WTC11 (cell line): ENCODE measurements at regions not wholly inside any gene's neighbourhood (a gene's known extent, or its start where the extent isn't known, plus 50 kb on each side); places are given as distances from the start of the nearest gene placed in this dataset.

Source experiments
- ATAC-seq: fragments of 200-7000 bp; cut with Tn5 transposase; 2 replicates; pipeline ENCODE4 v1.10.0; 2021; ENCODE audit warnings: mild to moderate bottlenecking, moderate library complexity
- CTCF ChIA-PET: fragments of 300-600 bp; sonication (Branson Sonifier 250); formaldehyde crosslinking; loops from one replicate; lab custom pipeline; 2021; ENCODE audit warnings: antibody characterized with exemption; lab: Charles Lee
- POLR2A ChIA-PET: fragments of 350-600 bp; sonication (Branson Sonifier 250); formaldehyde crosslinking; loops from one replicate; lab custom pipeline; 2021; ENCODE audit warnings: antibody characterized with exemption; lab: Charles Lee
- DNase-seq: peaks from one replicate; pipeline ENCODE4 v3.0.0; 2021; ENCODE audit warnings: low spot score
- H3K27ac Mint-ChIP-seq: 2 replicates; pipeline ENCODE4 v1.8.0; 2021; ENCODE audit warnings: mixed read lengths
- H3K27me3 Mint-ChIP-seq: 2 replicates; pipeline ENCODE4 v1.8.0; 2021; ENCODE audit warnings: low read depth, mild to moderate bottlenecking, moderate library complexity, mixed read lengths
- H3K36me3 Mint-ChIP-seq: 2 replicates; pipeline ENCODE4 v1.8.0; 2021; ENCODE audit warnings: mixed read lengths
- H3K4me1 Mint-ChIP-seq: 2 replicates; pipeline ENCODE4 v1.8.0; 2022; ENCODE audit warnings: mixed read lengths
- H3K4me3 Mint-ChIP-seq: 2 replicates; pipeline ENCODE4 v1.8.0; 2021; ENCODE audit warnings: mild to moderate bottlenecking, moderate library complexity, mixed read lengths
- H3K9me3 Mint-ChIP-seq: 2 replicates; pipeline ENCODE4 v1.8.0; 2021; ENCODE audit warnings: mixed read lengths
- ATF6 ChIP-seq: sonication (generic); formaldehyde crosslinking; IDR thresholded peaks from 2 replicates; pipeline ENCODE4 v1.8.1; 2023; ENCODE audit warnings: mild to moderate bottlenecking, missing genetic modification reagents
- EMX1 ChIP-seq: fragments of 250-450 bp; sonication (Bioruptor Pico); IDR thresholded peaks from 2 replicates; pipeline ENCODE4 v1.8.0; 2021; ENCODE audit warnings: mild to moderate bottlenecking
- ERG ChIP-seq: fragments of 250-450 bp; sonication (Bioruptor Pico); IDR thresholded peaks from 2 replicates; pipeline ENCODE4 v1.8.0; 2021; ENCODE audit warnings: mild to moderate bottlenecking
- HMGA2 ChIP-seq: fragments of 250-450 bp; sonication (Bioruptor Pico); IDR thresholded peaks from 2 replicates; pipeline ENCODE4 v1.4.0; 2021; ENCODE audit warnings: mild to moderate bottlenecking, moderate library complexity
- KAT7 ChIP-seq: sonication (generic); formaldehyde crosslinking; IDR thresholded peaks from 2 replicates; pipeline ENCODE4 v1.8.1; 2023; ENCODE audit warnings: missing genetic modification reagents, mild to moderate bottlenecking, borderline replicate concordance
- NR2C2 ChIP-seq: sonication (generic); formaldehyde crosslinking; IDR thresholded peaks from 2 replicates; pipeline ENCODE4 v1.8.0; 2022; ENCODE audit warnings: mild to moderate bottlenecking, missing genetic modification reagents
- SOX15 ChIP-seq: fragments of 250-450 bp; sonication (Bioruptor Pico); IDR thresholded peaks from 2 replicates; pipeline ENCODE4 v1.9.0; 2021; ENCODE audit warnings: mild to moderate bottlenecking
- TP53 ChIP-seq: sonication (generic); formaldehyde crosslinking; IDR thresholded peaks from 2 replicates; pipeline ENCODE4 v1.8.1; 2023; ENCODE audit warnings: mild to moderate bottlenecking, missing genetic modification reagents
- ZNF396 ChIP-seq: fragments of 250-450 bp; sonication (Bioruptor Pico); IDR thresholded peaks from 2 replicates; pipeline ENCODE4 v1.8.0; 2021; ENCODE audit warnings: mild to moderate bottlenecking, moderate library complexity, borderline replicate concordance
- ZNF425 ChIP-seq: fragments of 250-450 bp; sonication (Bioruptor Pico); conservative IDR thresholded peaks from 2 replicates; pipeline ENCODE4 v1.9.0; 2021; ENCODE audit warnings: mild to moderate bottlenecking
- ZNF671 ChIP-seq: fragments of 250-450 bp; sonication (Bioruptor Pico); IDR thresholded peaks from 2 replicates; pipeline ENCODE4 v1.8.0; 2021; ENCODE audit warnings: mild to moderate bottlenecking
- TF ChIP-seq, protein P1 (sequence below): sonication (generic); formaldehyde crosslinking; IDR thresholded peaks from 2 replicates; pipeline ENCODE4 v1.8.1; 2022; ENCODE audit warnings: missing genetic modification reagents, borderline replicate concordance
- TF ChIP-seq, protein P2 (sequence below): sonication (generic); formaldehyde crosslinking; IDR thresholded peaks from 2 replicates; pipeline ENCODE4 v1.8.0; 2022; ENCODE audit warnings: mild to moderate bottlenecking, missing genetic modification reagents
- TF ChIP-seq, protein P3 (sequence below): sonication (generic); formaldehyde crosslinking; IDR thresholded peaks from 2 replicates; pipeline ENCODE4 v1.8.1; 2022; ENCODE audit warnings: low read depth, mild to moderate bottlenecking, moderate library complexity, missing genetic modification reagents, borderline replicate concordance
- TF ChIP-seq, protein P4 (sequence below): fragments of 250-450 bp; sonication (Bioruptor Pico); IDR thresholded peaks from 2 replicates; pipeline ENCODE4 v1.9.0; 2021; ENCODE audit warnings: mild to moderate bottlenecking, borderline replicate concordance

DNA sequence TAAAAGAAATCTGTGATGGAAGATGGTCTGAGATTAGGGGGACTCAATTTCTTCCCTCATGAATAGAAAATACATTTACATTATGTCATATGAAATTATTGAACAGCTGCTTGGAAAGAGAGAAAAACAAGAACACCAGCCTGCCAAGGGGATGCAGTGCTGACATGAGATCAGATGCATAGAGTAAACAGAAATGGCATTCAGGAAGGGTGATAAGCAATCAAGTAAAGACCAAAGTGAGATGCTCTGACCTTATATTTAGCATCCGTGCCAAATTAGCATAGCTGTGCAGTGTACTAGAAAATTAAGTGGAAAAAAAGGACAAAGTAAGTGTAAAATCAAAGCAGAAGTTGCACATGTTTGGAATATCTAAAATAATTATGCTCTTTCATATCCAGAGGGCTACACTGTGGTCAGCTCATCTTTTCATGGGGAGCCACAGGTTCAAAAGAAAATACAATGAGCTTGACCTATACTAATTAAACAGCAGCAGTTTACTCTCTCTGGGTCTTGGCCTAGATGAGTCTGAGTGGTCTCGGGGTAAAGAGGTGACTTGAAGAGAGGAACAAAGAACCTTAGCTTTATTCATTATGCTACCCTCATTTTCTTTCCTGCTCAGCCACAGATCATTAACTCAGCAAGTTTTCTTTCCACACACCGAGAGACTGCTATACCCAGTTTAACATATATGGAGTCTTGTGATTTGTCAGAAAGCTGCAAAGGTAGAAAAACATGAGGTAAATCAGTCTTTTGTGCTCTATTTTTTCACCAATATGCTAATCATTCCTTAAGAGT is 359.4 kb upstream of the FOXG1 start (continued):
- TF ChIP-seq, protein P1, sequence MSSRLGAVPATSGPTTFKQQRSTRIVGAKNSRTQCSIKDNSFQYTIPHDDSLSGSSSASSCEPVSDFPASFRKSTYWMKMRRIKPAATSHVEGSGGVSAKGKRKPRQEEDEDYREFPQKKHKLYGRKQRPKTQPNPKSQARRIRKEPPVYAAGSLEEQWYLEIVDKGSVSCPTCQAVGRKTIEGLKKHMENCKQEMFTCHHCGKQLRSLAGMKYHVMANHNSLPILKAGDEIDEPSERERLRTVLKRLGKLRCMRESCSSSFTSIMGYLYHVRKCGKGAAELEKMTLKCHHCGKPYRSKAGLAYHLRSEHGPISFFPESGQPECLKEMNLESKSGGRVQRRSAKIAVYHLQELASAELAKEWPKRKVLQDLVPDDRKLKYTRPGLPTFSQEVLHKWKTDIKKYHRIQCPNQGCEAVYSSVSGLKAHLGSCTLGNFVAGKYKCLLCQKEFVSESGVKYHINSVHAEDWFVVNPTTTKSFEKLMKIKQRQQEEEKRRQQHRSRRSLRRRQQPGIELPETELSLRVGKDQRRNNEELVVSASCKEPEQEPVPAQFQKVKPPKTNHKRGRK (CRISPR knock-in tag) = no peak

DNA sequence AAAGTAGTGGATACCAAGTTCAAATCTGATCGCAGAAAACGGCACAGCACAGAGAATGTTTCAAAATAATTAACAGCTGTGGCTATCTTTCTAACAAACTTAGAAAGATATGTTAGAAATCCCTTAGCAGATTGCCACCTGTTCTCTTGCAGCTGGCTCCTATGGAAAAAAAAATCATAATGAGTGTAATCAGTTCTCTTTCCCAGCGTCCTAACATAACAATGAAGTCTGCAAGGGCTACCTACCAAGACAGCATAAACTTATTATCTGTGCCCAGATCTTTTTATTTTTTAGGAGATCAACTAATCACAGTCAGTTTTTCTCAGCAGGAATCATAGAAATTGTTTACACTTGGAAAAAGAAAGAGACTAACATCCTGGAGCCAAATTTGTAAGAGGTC is 358.6 kb upstream of the FOXG1 start:
- H3K9me3 Mint-ChIP-seq = peaks cover 26% of the 10 kb centered on the region
- no peak for TF ChIP-seq EMX1 (CRISPR knock-in tag)
- TF ChIP-seq ERG (CRISPR knock-in tag) = no peak
- TF ChIP-seq SOX15 (CRISPR knock-in tag) = no peak
- TF ChIP-seq ZNF396 (CRISPR knock-in tag) = no peak
- TF ChIP-seq ZNF671 (CRISPR knock-in tag) = no peak
- no peak for TF ChIP-seq HMGA2 (CRISPR knock-in tag)
- TF ChIP-seq ZNF425 (CRISPR knock-in tag) = no peak
- TF ChIP-seq TP53 (CRISPR knock-in tag) = no peak
- ATAC-seq (no peak), DNase-seq (no peak)
- ChIA-PET POLR2A (no interaction called here), CTCF (no interaction called here)
- no peak overlapping the region for H3K27ac Mint-ChIP-seq
- peaks cover 17% of the 10 kb centered on the region for H3K4me1 Mint-ChIP-seq
- peaks cover 17% of the 10 kb centered on the region for H3K36me3 Mint-ChIP-seq
- no peaks in the 10 kb centered on the region; the same call in 1 of the 2 replicates for H3K27me3 Mint-ChIP-seq
- H3K4me3 Mint-ChIP-seq = no peak overlapping the region

DNA sequence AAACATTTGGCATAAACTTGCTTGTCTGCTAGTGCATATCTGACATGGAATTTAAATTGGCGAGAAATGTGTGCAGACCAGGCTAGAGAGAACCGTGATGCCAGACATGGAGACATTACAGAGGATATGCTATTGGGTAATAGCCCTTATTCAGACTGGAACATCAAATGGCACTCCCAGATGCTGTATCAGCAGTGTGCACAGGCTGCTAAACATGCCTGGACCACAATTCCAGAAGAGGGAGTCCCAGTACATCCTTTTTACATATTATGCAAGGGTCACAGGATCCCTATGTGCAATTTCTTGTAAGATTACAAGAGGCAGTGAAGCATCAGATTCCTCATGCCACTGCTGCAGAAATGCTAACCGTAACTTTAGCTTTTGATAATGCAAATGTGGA is 354.5 kb upstream of the FOXG1 start:
- ChIA-PET CTCF (no interaction called here), POLR2A (no interaction called here)
- peaks cover 42% of the 10 kb centered on the region for H3K9me3 Mint-ChIP-seq
- H3K27ac Mint-ChIP-seq = no peak overlapping the region
- DNase-seq = no peak
- no peaks in the 10 kb centered on the region; the same call in 1 of the 2 replicates for H3K27me3 Mint-ChIP-seq
- no peak for ATAC-seq
- H3K4me3 Mint-ChIP-seq = no peak overlapping the region
- peaks cover 18% of the 10 kb centered on the region for H3K36me3 Mint-ChIP-seq
- peaks cover 12% of the 10 kb centered on the region for H3K4me1 Mint-ChIP-seq
- TF ChIP-seq ZNF425 (CRISPR knock-in tag) (no peak), NR2C2 (CRISPR knock-in tag) (no peak), ATF6 (no peak), KAT7 (CRISPR knock-in tag) (no peak)
- TF ChIP-seq, protein P2, sequence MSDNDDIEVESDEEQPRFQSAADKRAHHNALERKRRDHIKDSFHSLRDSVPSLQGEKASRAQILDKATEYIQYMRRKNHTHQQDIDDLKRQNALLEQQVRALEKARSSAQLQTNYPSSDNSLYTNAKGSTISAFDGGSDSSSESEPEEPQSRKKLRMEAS = no peak
- TF ChIP-seq, protein P3, sequence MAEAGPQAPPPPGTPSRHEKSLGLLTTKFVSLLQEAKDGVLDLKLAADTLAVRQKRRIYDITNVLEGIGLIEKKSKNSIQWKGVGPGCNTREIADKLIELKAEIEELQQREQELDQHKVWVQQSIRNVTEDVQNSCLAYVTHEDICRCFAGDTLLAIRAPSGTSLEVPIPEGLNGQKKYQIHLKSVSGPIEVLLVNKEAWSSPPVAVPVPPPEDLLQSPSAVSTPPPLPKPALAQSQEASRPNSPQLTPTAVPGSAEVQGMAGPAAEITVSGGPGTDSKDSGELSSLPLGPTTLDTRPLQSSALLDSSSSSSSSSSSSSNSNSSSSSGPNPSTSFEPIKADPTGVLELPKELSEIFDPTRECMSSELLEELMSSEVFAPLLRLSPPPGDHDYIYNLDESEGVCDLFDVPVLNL (CRISPR knock-in tag) = no peak
- TF ChIP-seq, protein P4, sequence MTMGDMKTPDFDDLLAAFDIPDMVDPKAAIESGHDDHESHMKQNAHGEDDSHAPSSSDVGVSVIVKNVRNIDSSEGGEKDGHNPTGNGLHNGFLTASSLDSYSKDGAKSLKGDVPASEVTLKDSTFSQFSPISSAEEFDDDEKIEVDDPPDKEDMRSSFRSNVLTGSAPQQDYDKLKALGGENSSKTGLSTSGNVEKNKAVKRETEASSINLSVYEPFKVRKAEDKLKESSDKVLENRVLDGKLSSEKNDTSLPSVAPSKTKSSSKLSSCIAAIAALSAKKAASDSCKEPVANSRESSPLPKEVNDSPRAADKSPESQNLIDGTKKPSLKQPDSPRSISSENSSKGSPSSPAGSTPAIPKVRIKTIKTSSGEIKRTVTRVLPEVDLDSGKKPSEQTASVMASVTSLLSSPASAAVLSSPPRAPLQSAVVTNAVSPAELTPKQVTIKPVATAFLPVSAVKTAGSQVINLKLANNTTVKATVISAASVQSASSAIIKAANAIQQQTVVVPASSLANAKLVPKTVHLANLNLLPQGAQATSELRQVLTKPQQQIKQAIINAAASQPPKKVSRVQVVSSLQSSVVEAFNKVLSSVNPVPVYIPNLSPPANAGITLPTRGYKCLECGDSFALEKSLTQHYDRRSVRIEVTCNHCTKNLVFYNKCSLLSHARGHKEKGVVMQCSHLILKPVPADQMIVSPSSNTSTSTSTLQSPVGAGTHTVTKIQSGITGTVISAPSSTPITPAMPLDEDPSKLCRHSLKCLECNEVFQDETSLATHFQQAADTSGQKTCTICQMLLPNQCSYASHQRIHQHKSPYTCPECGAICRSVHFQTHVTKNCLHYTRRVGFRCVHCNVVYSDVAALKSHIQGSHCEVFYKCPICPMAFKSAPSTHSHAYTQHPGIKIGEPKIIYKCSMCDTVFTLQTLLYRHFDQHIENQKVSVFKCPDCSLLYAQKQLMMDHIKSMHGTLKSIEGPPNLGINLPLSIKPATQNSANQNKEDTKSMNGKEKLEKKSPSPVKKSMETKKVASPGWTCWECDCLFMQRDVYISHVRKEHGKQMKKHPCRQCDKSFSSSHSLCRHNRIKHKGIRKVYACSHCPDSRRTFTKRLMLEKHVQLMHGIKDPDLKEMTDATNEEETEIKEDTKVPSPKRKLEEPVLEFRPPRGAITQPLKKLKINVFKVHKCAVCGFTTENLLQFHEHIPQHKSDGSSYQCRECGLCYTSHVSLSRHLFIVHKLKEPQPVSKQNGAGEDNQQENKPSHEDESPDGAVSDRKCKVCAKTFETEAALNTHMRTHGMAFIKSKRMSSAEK = no peak
